Right lobe of liver (tissue), 4 donors: ENCODE measurements at regions not wholly inside any gene's neighbourhood (a gene's known extent, or its start where the extent isn't known, plus 50 kb on each side); places are given as distances from the start of the nearest gene placed in this dataset.

Source experiments
- CTCF ChIP-seq, 4 donors: fragments of 200-600 bp in 3 of 4; fragments of 450-650 bp in 1 of 4; IDR thresholded peaks; one replicate each; pipeline versions ENCODE4 v1.5.1 to v1.8.0; 2016 to 2022; ENCODE audit warnings: antibody characterized with exemption in 4 of 4, mild to moderate bottlenecking in 2 of 4
- POLR2A ChIP-seq: fragments of 450-650 bp; IDR thresholded peaks from one replicate; pipeline ENCODE4 v1.6.1; 2017; ENCODE audit warnings: antibody characterized with exemption, mild to moderate bottlenecking
- donor health status: DM: no; HTN: no; CAD: no.
- donor health status: DM: no; HTN: no; CAD: no.
- donor health status: DM: no; HTN: yes; CAD: no.

DNA sequence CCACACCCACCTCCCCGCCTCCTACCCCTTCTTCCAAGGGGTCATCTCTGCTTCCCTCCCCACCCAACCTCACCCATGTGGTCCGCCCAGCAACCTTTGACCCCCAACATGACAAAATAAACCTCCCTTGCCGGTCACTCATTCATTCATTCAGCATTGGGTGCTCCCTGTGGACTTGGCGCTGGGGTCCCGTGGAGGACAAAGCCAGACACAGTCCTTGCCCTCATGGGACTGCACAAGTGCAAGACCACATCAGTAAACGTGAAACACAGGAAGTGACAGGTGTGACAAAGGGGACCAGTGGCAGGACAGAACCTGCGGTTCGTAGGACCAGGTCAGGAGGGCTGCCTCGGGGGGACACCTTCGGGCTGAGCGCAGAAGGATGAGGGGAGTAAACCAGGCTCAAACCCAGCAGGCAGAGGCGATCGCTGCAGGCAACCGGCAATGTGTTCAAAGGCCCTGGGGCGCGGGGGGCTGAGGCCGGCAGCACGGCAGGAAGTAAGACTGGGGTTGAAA, 185.4 kb downstream of the SEC14L1 start:
- no peak for TF ChIP-seq CTCF (IDR thresholded peaks at IDR 0.05)
- no peak for TF ChIP-seq POLR2A
